PFSK-1 (cell line): ENCODE measurements at regions not wholly inside any gene's neighbourhood (a gene's known extent, or its start where the extent isn't known, plus 50 kb on each side); places are given as distances from the start of the nearest gene placed in this dataset.

Experiments
- FOXP2 ChIP-seq: optimal IDR thresholded peaks from 2 replicates; pipeline ENCODE3; 2011; ENCODE audit warnings: borderline replicate concordance, control low read depth, inconsistent platforms; ENCODE audit not compliant: insufficient read depth; ENCODE audit errors: extremely low read length, extremely low read depth
- POLR2AphosphoS5 ChIP-seq: IDR thresholded peaks from 2 replicates; pipeline ENCODE4 v1.6.1; 2012; ENCODE audit warnings: low read depth, mild to moderate bottlenecking, control low read depth, low read length, moderate library complexity
- SIN3A ChIP-seq: IDR thresholded peaks from 2 replicates; pipeline ENCODE4 v1.6.1; 2012; ENCODE audit warnings: mild to moderate bottlenecking, low read length, moderate library complexity, borderline replicate concordance; ENCODE audit not compliant: insufficient read depth
- TAF1 ChIP-seq: IDR thresholded peaks from 2 replicates; pipeline ENCODE4 v1.6.1; 2012; ENCODE audit warnings: low read length, control low read depth, borderline replicate concordance; ENCODE audit not compliant: insufficient read depth
- TF ChIP-seq, protein P1 (sequence below), 2 experiments: IDR thresholded peaks; 2 replicates each; pipeline versions ENCODE4 v1.6.1 to v1.8.0; 2011 to 2012; ENCODE audit warnings: low read depth in 2 of 2, low read length in 2 of 2, control low read depth in 1 of 2, inconsistent platforms in 1 of 2, mild to moderate bottlenecking in 1 of 2, moderate library complexity in 1 of 2; ENCODE audit not compliant: insufficient read depth in 1 of 2

DNA sequence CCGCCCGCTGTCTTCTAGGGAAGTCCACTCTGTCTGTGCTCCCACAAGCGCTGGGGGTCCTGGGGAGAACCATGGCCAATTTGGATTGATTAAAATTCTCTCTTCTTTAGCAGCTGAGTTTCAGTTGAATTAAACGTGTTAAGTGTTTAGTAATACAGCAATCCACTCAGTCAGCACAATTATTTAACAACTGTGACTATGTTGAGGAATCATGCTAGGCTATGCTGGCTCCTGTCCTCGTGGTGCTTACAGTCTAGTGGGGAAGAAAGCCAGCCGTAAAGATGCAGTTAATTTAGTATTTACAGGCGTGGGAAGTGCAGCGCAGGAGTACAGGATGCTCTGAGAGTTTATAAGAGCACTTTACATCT lies 88.9 kb upstream of the FOXP4 start:
- TF ChIP-seq POLR2AphosphoS5 = no peak
- no peak for TF ChIP-seq FOXP2
- no peak for TF ChIP-seq SIN3A
- no peak for TF ChIP-seq TAF1
- TF ChIP-seq, protein P1, sequence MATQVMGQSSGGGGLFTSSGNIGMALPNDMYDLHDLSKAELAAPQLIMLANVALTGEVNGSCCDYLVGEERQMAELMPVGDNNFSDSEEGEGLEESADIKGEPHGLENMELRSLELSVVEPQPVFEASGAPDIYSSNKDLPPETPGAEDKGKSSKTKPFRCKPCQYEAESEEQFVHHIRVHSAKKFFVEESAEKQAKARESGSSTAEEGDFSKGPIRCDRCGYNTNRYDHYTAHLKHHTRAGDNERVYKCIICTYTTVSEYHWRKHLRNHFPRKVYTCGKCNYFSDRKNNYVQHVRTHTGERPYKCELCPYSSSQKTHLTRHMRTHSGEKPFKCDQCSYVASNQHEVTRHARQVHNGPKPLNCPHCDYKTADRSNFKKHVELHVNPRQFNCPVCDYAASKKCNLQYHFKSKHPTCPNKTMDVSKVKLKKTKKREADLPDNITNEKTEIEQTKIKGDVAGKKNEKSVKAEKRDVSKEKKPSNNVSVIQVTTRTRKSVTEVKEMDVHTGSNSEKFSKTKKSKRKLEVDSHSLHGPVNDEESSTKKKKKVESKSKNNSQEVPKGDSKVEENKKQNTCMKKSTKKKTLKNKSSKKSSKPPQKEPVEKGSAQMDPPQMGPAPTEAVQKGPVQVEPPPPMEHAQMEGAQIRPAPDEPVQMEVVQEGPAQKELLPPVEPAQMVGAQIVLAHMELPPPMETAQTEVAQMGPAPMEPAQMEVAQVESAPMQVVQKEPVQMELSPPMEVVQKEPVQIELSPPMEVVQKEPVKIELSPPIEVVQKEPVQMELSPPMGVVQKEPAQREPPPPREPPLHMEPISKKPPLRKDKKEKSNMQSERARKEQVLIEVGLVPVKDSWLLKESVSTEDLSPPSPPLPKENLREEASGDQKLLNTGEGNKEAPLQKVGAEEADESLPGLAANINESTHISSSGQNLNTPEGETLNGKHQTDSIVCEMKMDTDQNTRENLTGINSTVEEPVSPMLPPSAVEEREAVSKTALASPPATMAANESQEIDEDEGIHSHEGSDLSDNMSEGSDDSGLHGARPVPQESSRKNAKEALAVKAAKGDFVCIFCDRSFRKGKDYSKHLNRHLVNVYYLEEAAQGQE (IDR thresholded peaks at IDR 0.05; ENCODE audit: insufficient read depth in 1 of 2, low read depth in 2 of 2, low read length in 2 of 2) = no peak

- TF ChIP-seq SIN3A (no peak), TAF1 (no peak), FOXP2 (no peak), POLR2AphosphoS5 (no peak)
- TF ChIP-seq, protein P1 (IDR thresholded peaks at IDR 0.05; ENCODE audit: insufficient read depth in 1 of 2, low read depth in 2 of 2, low read length in 2 of 2) = no peak
Observed at GRCh38 chr6:41459738-41460137, 86.4 kb upstream of the FOXP4 start.

GRCh38 chr6:41460742-41461336 lies 85.3 kb upstream of the FOXP4 start:
- TF ChIP-seq TAF1 (no peak), SIN3A (no peak), POLR2AphosphoS5 (no peak), FOXP2 (no peak)
- TF ChIP-seq, protein P1 (IDR thresholded peaks at IDR 0.05; ENCODE audit: insufficient read depth in 1 of 2, low read depth in 2 of 2, low read length in 2 of 2) = no peak

- no peak for TF ChIP-seq FOXP2
- no peak for TF ChIP-seq SIN3A
- TF ChIP-seq TAF1 = no peak
- TF ChIP-seq POLR2AphosphoS5 = no peak
- TF ChIP-seq, protein P1 (IDR thresholded peaks at IDR 0.05; ENCODE audit: insufficient read depth in 1 of 2, low read depth in 2 of 2, low read length in 2 of 2) = no peak
Observed at GRCh38 chr6:41462033-41462432, 84.1 kb upstream of the FOXP4 start.
